ENCODE measurements at regions not wholly inside any gene's neighbourhood (a gene's known extent, or its start where the extent isn't known, plus 50 kb on each side); places are given as distances from the start of the nearest gene placed in this dataset.

DNA sequence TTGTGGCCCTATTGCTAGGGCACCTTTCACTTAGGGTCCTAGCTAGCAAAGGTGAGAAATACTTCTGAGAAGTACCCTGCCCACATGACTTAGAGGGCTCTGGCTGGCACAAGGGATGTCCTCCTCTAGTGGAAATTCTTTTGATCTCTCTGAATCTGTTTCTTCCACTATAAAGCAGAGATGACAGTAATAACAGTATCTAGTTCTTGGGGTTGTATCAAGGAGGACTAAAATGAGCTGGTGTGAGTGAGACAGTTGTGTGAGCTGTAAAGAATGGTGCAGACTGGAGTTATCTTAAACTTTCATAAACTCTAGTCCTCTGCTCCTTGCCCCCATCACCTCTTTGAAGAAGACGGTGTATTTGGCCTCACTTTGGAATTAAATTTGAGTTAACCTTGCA lies 157.8 kb upstream of the PLET1 start:
- TF ChIP-seq CTCF (IDR thresholded peaks at IDR 0.05; ENCODE audit: poor library complexity) (no peak), EZH2phosphoT487 (IDR thresholded peaks at IDR 0.05; ENCODE audit: low read depth, severe bottlenecking, unreplicated experiment) (no peak)

All from hepatocyte (in vitro differentiated cells).